GM12864 (cell line): ENCODE measurements at regions not wholly inside any gene's neighbourhood (a gene's known extent, or its start where the extent isn't known, plus 50 kb on each side); places are given as distances from the start of the nearest gene placed in this dataset.
A peak's percentile ranks its signal among the peaks of the same experiment; 100 is the strongest.

Source experiments
- DNase-seq: peaks from one replicate; pipeline ENCODE4 v3.0.0-alpha.2; 2011; ENCODE audit warnings: low read depth
- H3K4me3 ChIP-seq: 2 replicates; pipeline ENCODE4 v1.5.1; 2011; ENCODE audit warnings: mild to moderate bottlenecking, low read depth, low read length, control low read depth
- CTCF ChIP-seq: IDR thresholded peaks from 2 replicates; pipeline ENCODE4 v1.5.1; 2011; ENCODE audit warnings: low read depth, mild to moderate bottlenecking, moderate library complexity, low read length, control low read depth, inconsistent platforms; ENCODE audit errors: missing control alignments

GRCh38 chr11:79493555-79494171 lies 52.8 kb upstream of the TENM4 start:
- H3K4me3 ChIP-seq = no peak overlapping the region
- no peak for DNase-seq
- peak; percentile 91 for TF ChIP-seq CTCF

GRCh38 chr11:79492008-79492407 lies 51.2 kb upstream of the TENM4 start:
- H3K4me3 ChIP-seq = no peak overlapping the region
- no peak for DNase-seq
- TF ChIP-seq CTCF = no peak
